IMR-90 (cell line): ENCODE measurements at regions not wholly inside any gene's neighbourhood (a gene's known extent, or its start where the extent isn't known, plus 50 kb on each side); places are given as distances from the start of the nearest gene placed in this dataset.

Experiments
- ATAC-seq: fragments of 200-7000 bp; cut with Tn5 transposase; 2 replicates; pipeline ENCODE4 v1.9.1; 2020; ENCODE audit warnings: low read depth, mild to moderate bottlenecking, moderate library complexity
- BruUV-seq: library from RNA; stranded (reverse); fragments of 400-500 nt; replicated peaks from 2 replicates; lab custom pipeline; 2021; lab: Mats Ljungman, UMichigan
- CTCF ChIA-PET: fragments of 300-600 bp; formaldehyde crosslinking; extraction: SDS; loops from one replicate; lab custom pipeline; 2021; ENCODE audit warnings: antibody characterized with exemption; lab: Yijun Ruan, JAX
- POLR2A ChIA-PET: fragments of 300-600 bp; sonication (Branson Sonifier 250); formaldehyde crosslinking; loops from one replicate; lab custom pipeline; 2022; ENCODE audit warnings: antibody characterized with exemption; ENCODE audit not compliant: unreplicated experiment; lab: Charles Lee
- DNase-seq: peaks from one replicate; pipeline ENCODE4 v3.0.0; 2013
- H2AFZ ChIP-seq: replicated peaks from 2 replicates; pipeline ENCODE3; 2013; ENCODE audit warnings: low read length, mild to moderate bottlenecking; ENCODE audit not compliant: poor library complexity
- H2AK5ac ChIP-seq: 2 replicates; pipeline ENCODE4 v1.6.1; 2013; ENCODE audit warnings: low read depth, low read length, inconsistent platforms
- H2AK9ac ChIP-seq: replicated peaks from 2 replicates; pipeline ENCODE3; 2013; ENCODE audit warnings: mild to moderate bottlenecking, low read depth, low read length, moderate library complexity; ENCODE audit not compliant: poor library complexity
- H2BK120ac ChIP-seq: 2 replicates; pipeline ENCODE4 v1.6.1; 2013; ENCODE audit warnings: low read depth, low read length, inconsistent platforms
- H2BK15ac ChIP-seq: 3 replicates; pipeline ENCODE4 v1.6.1; 2013; ENCODE audit warnings: low read depth, low read length, inconsistent platforms
- H2BK20ac ChIP-seq: 2 replicates; pipeline ENCODE4 v1.6.1; 2013; ENCODE audit warnings: low read depth, mild to moderate bottlenecking, inconsistent platforms, low read length, moderate library complexity
- H2BK5ac ChIP-seq: 2 replicates; pipeline ENCODE4 v1.6.1; 2013; ENCODE audit warnings: mild to moderate bottlenecking, low read depth, low read length, inconsistent platforms; ENCODE audit not compliant: poor library complexity, severe bottlenecking
- H3K14ac ChIP-seq: replicated peaks from 2 replicates; pipeline ENCODE4 v1.6.1; 2013; ENCODE audit warnings: low read depth, low read length, inconsistent platforms
- H3K18ac ChIP-seq: 2 replicates; pipeline ENCODE4 v1.6.1; 2013; ENCODE audit warnings: low read depth, low read length, control low read depth
- H3K23ac ChIP-seq: 2 replicates; pipeline ENCODE4 v1.6.1; 2013; ENCODE audit warnings: low read depth, low read length, inconsistent platforms
- H3K27ac ChIP-seq: 2 replicates; pipeline ENCODE4 v1.5.1; 2013; ENCODE audit warnings: mild to moderate bottlenecking, control low read depth, low read length; ENCODE audit not compliant: insufficient read depth
- H3K27me3 ChIP-seq: 2 replicates; pipeline ENCODE4 v1.6.1; 2013; ENCODE audit warnings: low read length; ENCODE audit not compliant: control insufficient read depth, insufficient read depth
- H3K36me3 ChIP-seq: 2 replicates; pipeline ENCODE4 v1.6.1; 2013; ENCODE audit warnings: low read length, mixed read lengths; ENCODE audit not compliant: control insufficient read depth, insufficient read depth
- H3K4ac ChIP-seq: 2 replicates; pipeline ENCODE4 v1.6.1; 2013; ENCODE audit warnings: low read depth, low read length, inconsistent platforms
- H3K4me1 ChIP-seq: 2 replicates; pipeline ENCODE4 v1.6.1; 2013; ENCODE audit warnings: low read length, mixed read lengths; ENCODE audit not compliant: control insufficient read depth, insufficient read depth
- H3K4me2 ChIP-seq: 2 replicates; pipeline ENCODE4 v1.6.1; 2013; ENCODE audit warnings: low read depth, mild to moderate bottlenecking, control low read depth, low read length, moderate library complexity
- H3K4me3 ChIP-seq: 2 replicates; pipeline ENCODE4 v1.5.1; 2013; ENCODE audit warnings: low read depth, mild to moderate bottlenecking, control low read depth, low read length, moderate library complexity; ENCODE audit not compliant: insufficient read depth
- H3K56ac ChIP-seq: 2 replicates; pipeline ENCODE4 v1.6.1; 2013; ENCODE audit warnings: low read length, inconsistent platforms; ENCODE audit not compliant: insufficient read depth; ENCODE audit errors: extremely low read depth
- H3K79me1 ChIP-seq, 2 experiments: 2 replicates each; pipeline ENCODE4 v1.6.1; 2013; ENCODE audit warnings: low read length in 2 of 2, inconsistent platforms in 1 of 2, low read depth in 1 of 2
- H3K9ac ChIP-seq: 2 replicates; pipeline ENCODE4 v1.6.1; 2013; ENCODE audit warnings: low read depth, low read length, control low read depth
- H3K9me1 ChIP-seq: 2 replicates; pipeline ENCODE4 v1.6.1; 2013; ENCODE audit warnings: low read length, inconsistent platforms; ENCODE audit not compliant: insufficient read depth
- H3K9me3 ChIP-seq: 2 replicates; pipeline ENCODE4 v1.6.1; 2013; ENCODE audit warnings: low read length; ENCODE audit not compliant: control insufficient read depth, insufficient read depth
- H4K20me1 ChIP-seq: 2 replicates; pipeline ENCODE4 v1.6.1; 2013; ENCODE audit warnings: low read length, inconsistent platforms; ENCODE audit not compliant: insufficient read depth
- H4K5ac ChIP-seq: 2 replicates; pipeline ENCODE4 v1.6.1; 2013; ENCODE audit warnings: mild to moderate bottlenecking, low read depth, low read length, control low read depth
- H4K8ac ChIP-seq, 2 experiments: 2 replicates each; pipeline ENCODE4 v1.6.1; 2013; ENCODE audit warnings: low read depth in 2 of 2, low read length in 2 of 2, control low read depth in 1 of 2, inconsistent platforms in 1 of 2
- H4K91ac ChIP-seq: 2 replicates; pipeline ENCODE4 v1.6.1; 2013; ENCODE audit warnings: low read depth, low read length, inconsistent platforms; ENCODE audit not compliant: insufficient read depth
- MAFK ChIP-seq: IDR thresholded peaks from 2 replicates; pipeline ENCODE4 v1.6.1; 2012; ENCODE audit warnings: low read depth, low read length, improper control_type of control experiment
- RFX5 ChIP-seq: IDR thresholded peaks from 2 replicates; pipeline ENCODE4 v1.8.0; 2012; ENCODE audit warnings: low read depth, mild to moderate bottlenecking, low read length, moderate library complexity
- WGBS, 2 experiments: methylation state at CpG; one replicate each; pipeline versions ENCODE4 v1.1.5 to v1.1.7; 2013; ENCODE audit warnings: missing lambda C conversion rate in 2 of 2; ENCODE audit not compliant: insufficient read length in 1 of 2; ENCODE audit errors: extremely low coverage in 2 of 2; 5-methylcytosine and 5-hydroxymethylcytosine counted together
- dilution Hi-C: fragments of 300-500 bp; cut with HindIII; formaldehyde crosslinking; loops from one replicate; pipeline ENCODE4 v1.14.3; 2018; ENCODE audit warnings: low sequenced_read_pairs; ENCODE audit not compliant: unreplicated experiment
- in situ Hi-C: fragments of 300-500 bp; cut with MboI; formaldehyde crosslinking; loops from 3 replicates; pipeline ENCODE4 v1.14.3; 2019; ENCODE audit warnings: low sequenced_read_pairs, inconsistent platforms, mixed read lengths
- intact Hi-C: fragments of 100-400 bp; cut with micrococcal nuclease; formaldehyde crosslinking; loops from 2 replicates; pipeline ENCODE4 v1.10.0; 2022

DNA sequence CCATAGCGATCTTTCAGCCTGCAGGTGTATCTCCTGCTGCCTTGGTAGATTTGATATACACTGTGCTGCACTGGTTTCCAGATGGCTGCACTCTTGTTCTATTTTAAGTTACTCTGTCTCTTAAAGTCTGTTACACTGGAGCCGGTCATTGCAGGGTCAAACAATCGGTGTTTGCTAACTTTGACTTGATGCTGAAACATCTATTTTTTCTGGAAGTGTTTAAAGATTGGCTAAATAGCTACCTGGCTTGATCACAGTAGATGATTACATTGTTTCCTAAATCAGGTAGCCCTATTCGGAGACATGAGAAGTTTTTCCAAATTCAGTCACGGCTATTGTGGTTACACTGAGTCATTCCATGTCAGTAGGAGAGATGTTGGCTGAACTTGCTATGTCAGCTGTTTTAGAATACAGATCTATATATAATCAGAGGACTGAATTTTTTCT is 574.8 kb downstream of the ETV1 start:
- no peaks in the 10 kb centered on the region for H3K9me1 ChIP-seq
- in situ Hi-C loops = no loop called here
- no peak for TF ChIP-seq RFX5
- peak; percentile 76 for TF ChIP-seq MAFK
- no peak overlapping the region for H2AK5ac ChIP-seq
- no peak overlapping the region for H3K23ac ChIP-seq
- dilution Hi-C loops = no loop called here
- ChIA-PET CTCF (no interaction called here), POLR2A (no interaction called here)
- no peak overlapping the region for H3K14ac ChIP-seq
- no peak overlapping the region for H3K4me2 ChIP-seq
- H4K20me1 ChIP-seq = no peaks in the 10 kb centered on the region
- no peaks in the 10 kb centered on the region for H3K79me1 ChIP-seq
- intact Hi-C loops = no loop called here
- H3K36me3 ChIP-seq = no peaks in the 10 kb centered on the region
- no peak for DNase-seq
- H2AFZ ChIP-seq = no peak overlapping the region
- no peak overlapping the region for H3K18ac ChIP-seq
- BruUV-seq = no TSS peak
- ATAC-seq = no peak
- H3K4ac ChIP-seq = no peak overlapping the region
- H2BK20ac ChIP-seq = no peak overlapping the region
- H3K27ac ChIP-seq = no peak overlapping the region
- no peak overlapping the region for H2BK120ac ChIP-seq
- H2BK15ac ChIP-seq = no peak overlapping the region
- no peaks in the 10 kb centered on the region for H3K9me3 ChIP-seq
- H3K4me1 ChIP-seq = no peaks in the 10 kb centered on the region
- no peak overlapping the region for H3K56ac ChIP-seq
- H4K8ac ChIP-seq = no peak overlapping the region
- H3K9ac ChIP-seq = no peak overlapping the region
- no peak overlapping the region for H2AK9ac ChIP-seq
- H3K27me3 ChIP-seq = no peaks in the 10 kb centered on the region
- no peak overlapping the region for H2BK5ac ChIP-seq
- no peak overlapping the region for H3K4me3 ChIP-seq
- H4K91ac ChIP-seq = no peak overlapping the region
- no CpG with 5 or more reads among the region's 5 CpGs for WGBS, 2 experiments
- H4K5ac ChIP-seq = no peak overlapping the region
